HL-60 (cell line): ENCODE measurements at regions not wholly inside any gene's neighbourhood (a gene's known extent, or its start where the extent isn't known, plus 50 kb on each side); places are given as distances from the start of the nearest gene placed in this dataset.

Source experiments
- DNase-seq, 2 experiments: peaks; one replicate each; pipeline ENCODE4 v3.0.0-alpha.2; 2010 to 2020; ENCODE audit warnings: low read depth in 1 of 2, low spot score in 1 of 2
- H3K27ac ChIP-seq: fragments of 250-450 bp; sonication (Bioruptor Pico); replicated peaks from 2 replicates; pipeline ENCODE4 v1.5.1; 2020; ENCODE audit warnings: mild to moderate bottlenecking, moderate library complexity
- H3K27me3 ChIP-seq: fragments of 250-450 bp; sonication (Bioruptor Pico); 2 replicates; pipeline ENCODE4 v1.5.1; 2021; ENCODE audit warnings: mild to moderate bottlenecking, moderate library complexity; ENCODE audit not compliant: insufficient read depth, poor library complexity, severe bottlenecking
- H3K4me3 ChIP-seq: replicated peaks from 2 replicates; pipeline ENCODE4 v1.5.1; 2011; ENCODE audit warnings: mild to moderate bottlenecking, control low read depth, low read length; ENCODE audit not compliant: insufficient read depth
- GABPA ChIP-seq: IDR thresholded peaks from 2 replicates; pipeline ENCODE4 v1.6.1; 2012; ENCODE audit warnings: low read depth
- POLR2AphosphoS5 ChIP-seq: IDR thresholded peaks from 2 replicates; pipeline ENCODE4 v1.6.1; 2012; ENCODE audit warnings: low read depth
- REST ChIP-seq: IDR thresholded peaks from 2 replicates; pipeline ENCODE4 v1.6.1; 2012; ENCODE audit warnings: low read depth; ENCODE audit not compliant: insufficient replicate concordance
- SPI1 ChIP-seq: IDR thresholded peaks from 2 replicates; pipeline ENCODE4 v1.6.1; 2012; ENCODE audit warnings: low read depth, mild to moderate bottlenecking, borderline replicate concordance
- TF ChIP-seq, protein P1 (sequence below): IDR thresholded peaks from one replicate; pipeline ENCODE4 v1.5.1; 2011; ENCODE audit warnings: low read length, control low read depth, inconsistent platforms; ENCODE audit not compliant: insufficient read depth

GRCh38 chr6:158920311-158920905 is 79.6 kb downstream of the RSPH3 start:
- TF ChIP-seq GABPA (no peak), REST (no peak), SPI1 (no peak), POLR2AphosphoS5 (no peak)
- TF ChIP-seq, protein P1, sequence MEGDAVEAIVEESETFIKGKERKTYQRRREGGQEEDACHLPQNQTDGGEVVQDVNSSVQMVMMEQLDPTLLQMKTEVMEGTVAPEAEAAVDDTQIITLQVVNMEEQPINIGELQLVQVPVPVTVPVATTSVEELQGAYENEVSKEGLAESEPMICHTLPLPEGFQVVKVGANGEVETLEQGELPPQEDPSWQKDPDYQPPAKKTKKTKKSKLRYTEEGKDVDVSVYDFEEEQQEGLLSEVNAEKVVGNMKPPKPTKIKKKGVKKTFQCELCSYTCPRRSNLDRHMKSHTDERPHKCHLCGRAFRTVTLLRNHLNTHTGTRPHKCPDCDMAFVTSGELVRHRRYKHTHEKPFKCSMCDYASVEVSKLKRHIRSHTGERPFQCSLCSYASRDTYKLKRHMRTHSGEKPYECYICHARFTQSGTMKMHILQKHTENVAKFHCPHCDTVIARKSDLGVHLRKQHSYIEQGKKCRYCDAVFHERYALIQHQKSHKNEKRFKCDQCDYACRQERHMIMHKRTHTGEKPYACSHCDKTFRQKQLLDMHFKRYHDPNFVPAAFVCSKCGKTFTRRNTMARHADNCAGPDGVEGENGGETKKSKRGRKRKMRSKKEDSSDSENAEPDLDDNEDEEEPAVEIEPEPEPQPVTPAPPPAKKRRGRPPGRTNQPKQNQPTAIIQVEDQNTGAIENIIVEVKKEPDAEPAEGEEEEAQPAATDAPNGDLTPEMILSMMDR, result no peak
- DNase-seq, result no peak
- Histone ChIP-seq H3K27ac (no peak overlapping the region), H3K4me3 (no peak overlapping the region), H3K27me3 (no peaks in the 10 kb centered on the region)

- Histone ChIP-seq H3K27me3 (no peaks in the 10 kb centered on the region), H3K27ac (no peak overlapping the region), H3K4me3 (no peak overlapping the region)
- DNase-seq, result no peak
- no peak for TF ChIP-seq SPI1
- TF ChIP-seq, protein P1, result no peak
- TF ChIP-seq POLR2AphosphoS5, result no peak
- no peak for TF ChIP-seq GABPA
- no peak for TF ChIP-seq REST
Observed at GRCh38 chr6:158919865-158920264, 80.1 kb downstream of the RSPH3 start.

GRCh38 chr6:158916617-158917016 is 83.4 kb downstream of the RSPH3 start:
- no peak overlapping the region for H3K4me3 ChIP-seq
- H3K27me3 ChIP-seq, result no peaks in the 10 kb centered on the region
- TF ChIP-seq SPI1 (no peak), REST (no peak), POLR2AphosphoS5 (no peak), GABPA (no peak)
- TF ChIP-seq, protein P1, result no peak
- no peak for DNase-seq
- no peak overlapping the region for H3K27ac ChIP-seq
